HG02678 (cell line): ENCODE measurements at regions not wholly inside any gene's neighbourhood (a gene's known extent, or its start where the extent isn't known, plus 50 kb on each side); places are given as distances from the start of the nearest gene placed in this dataset.
"Not testable (repeated sequence)": the region's sequence is repeated elsewhere in the genome, so short reads cannot be mapped to it uniquely, and the experiment has no call there.

Experiments used
- ATAC-seq: cut with Tn5 transposase; IDR thresholded peaks from one replicate; pipeline ENCODE4 v1.9.1; 2021; ENCODE audit warnings: mild to moderate bottlenecking, moderate library complexity; ENCODE audit not compliant: unreplicated experiment

GRCh38 chr17:71176331-71176730 is 944.5 kb upstream of the SOX9 start:
- ATAC-seq: no peak

- no peak for ATAC-seq
Measured at GRCh38 chr17:71176928-71177443, 943.8 kb upstream of the SOX9 start.

GRCh38 chr17:71180801-71181385 is 939.9 kb upstream of the SOX9 start:
- ATAC-seq: no peak

GRCh38 chr17:71183066-71183660 is 937.7 kb upstream of the SOX9 start:
- ATAC-seq: no peak

GRCh38 chr17:71184716-71185115 is 936.1 kb upstream of the SOX9 start:
- no peak for ATAC-seq

- no peak for ATAC-seq
Measured at GRCh38 chr17:71187145-71187878, 933.5 kb upstream of the SOX9 start.

- no peak for ATAC-seq
Measured at GRCh38 chr17:71188811-71189492, 931.9 kb upstream of the SOX9 start.

GRCh38 chr17:71189493-71189831 is 931.4 kb upstream of the SOX9 start:
- ATAC-seq: no peak

- no peak for ATAC-seq
Measured at GRCh38 chr17:71192039-71192555, 928.7 kb upstream of the SOX9 start.

GRCh38 chr17:71192848-71193247 is 928.0 kb upstream of the SOX9 start:
- no peak for ATAC-seq

- ATAC-seq: no peak
Measured at GRCh38 chr17:71200597-71200996, 920.2 kb upstream of the SOX9 start.

- ATAC-seq: no peak
Measured at GRCh38 chr17:71201639-71202038, 919.2 kb upstream of the SOX9 start.

- no peak for ATAC-seq
Measured at GRCh38 chr17:71202449-71202848, 918.4 kb upstream of the SOX9 start.

- ATAC-seq: no peak
Measured at GRCh38 chr17:71203953-71204352, 916.9 kb upstream of the SOX9 start.

GRCh38 chr17:71205951-71206350 is 914.9 kb upstream of the SOX9 start:
- ATAC-seq: not testable (repeated sequence)

- no peak for ATAC-seq
Measured at GRCh38 chr17:71208111-71208704, 912.6 kb upstream of the SOX9 start.

GRCh38 chr17:71213936-71214335 is 906.9 kb upstream of the SOX9 start:
- ATAC-seq: no peak

GRCh38 chr17:71217769-71218168 is 903.1 kb upstream of the SOX9 start:
- no peak for ATAC-seq

GRCh38 chr17:71224824-71225575 is 895.8 kb upstream of the SOX9 start:
- ATAC-seq: no peak

GRCh38 chr17:71227841-71228240 is 893.0 kb upstream of the SOX9 start:
- ATAC-seq: no peak
